Erythroblast (primary cell): ENCODE measurements at regions not wholly inside any gene's neighbourhood (a gene's known extent, or its start where the extent isn't known, plus 50 kb on each side); places are given as distances from the start of the nearest gene placed in this dataset.

Experiments
- GATA1 ChIP-seq: IDR thresholded peaks from 2 replicates; pipeline ENCODE4 v1.6.1; 2011; ENCODE audit warnings: low read depth, mild to moderate bottlenecking, control low read depth, low read length, moderate library complexity
- POLR2A ChIP-seq: IDR thresholded peaks from 2 replicates; pipeline ENCODE4 v1.6.1; 2011; ENCODE audit warnings: mild to moderate bottlenecking, low read length

DNA sequence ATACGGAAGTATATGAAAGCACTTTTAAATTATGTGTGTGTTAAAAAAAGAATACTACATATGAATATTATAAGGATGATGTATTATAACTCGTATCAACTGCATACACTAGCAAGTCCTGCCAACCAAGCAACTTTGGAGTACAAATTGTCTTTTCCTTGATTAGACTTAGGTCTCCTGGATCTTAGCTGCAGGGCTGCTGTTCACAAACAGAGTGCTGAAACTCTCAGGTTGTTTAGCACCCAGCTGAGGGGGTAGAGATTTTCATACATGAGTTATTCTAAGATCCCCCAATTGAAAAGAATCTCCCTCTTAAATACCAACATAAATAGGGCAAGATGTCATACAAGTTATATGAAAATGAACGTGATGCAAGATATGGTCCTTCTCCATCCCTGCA lies 149.8 kb upstream of the TNC start:
- no peak for TF ChIP-seq POLR2A
- no peak for TF ChIP-seq GATA1
